Erythroblast (primary cell): ENCODE measurements at regions not wholly inside any gene's neighbourhood (a gene's known extent, or its start where the extent isn't known, plus 50 kb on each side); places are given as distances from the start of the nearest gene placed in this dataset.

ENCODE experiments used
- GATA1 ChIP-seq: IDR thresholded peaks from 2 replicates; pipeline ENCODE4 v1.6.1; 2011; ENCODE audit warnings: low read depth, mild to moderate bottlenecking, control low read depth, low read length, moderate library complexity
- POLR2A ChIP-seq: IDR thresholded peaks from 2 replicates; pipeline ENCODE4 v1.6.1; 2011; ENCODE audit warnings: mild to moderate bottlenecking, low read length

DNA sequence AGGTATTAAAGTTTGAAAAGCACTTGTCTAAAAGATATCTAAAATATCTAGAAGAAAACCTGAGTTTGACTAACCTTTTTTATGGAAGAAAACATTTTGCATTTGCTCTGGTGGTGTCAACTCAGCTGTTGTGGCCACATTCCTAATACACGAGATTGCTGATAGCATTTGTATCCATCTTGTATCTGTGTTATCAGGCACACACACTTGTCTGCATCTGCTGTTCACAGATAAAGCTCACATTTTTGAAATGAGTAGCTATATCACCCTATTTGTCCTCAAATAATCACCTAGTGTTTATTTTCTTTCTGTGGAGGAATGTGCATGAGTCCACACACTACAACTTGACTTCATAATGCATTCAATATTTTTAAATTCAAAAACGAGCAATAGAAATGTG lies 632.3 kb upstream of the NR2F2 start:
- no peak for TF ChIP-seq POLR2A
- TF ChIP-seq GATA1 = no peak
